ENCODE measurements at regions not wholly inside any gene's neighbourhood (a gene's known extent, or its start where the extent isn't known, plus 50 kb on each side); places are given as distances from the start of the nearest gene placed in this dataset.
"Not testable (repeated sequence)": the region's sequence is repeated elsewhere in the genome, so short reads cannot be mapped to it uniquely, and the experiment has no call there.

DNA sequence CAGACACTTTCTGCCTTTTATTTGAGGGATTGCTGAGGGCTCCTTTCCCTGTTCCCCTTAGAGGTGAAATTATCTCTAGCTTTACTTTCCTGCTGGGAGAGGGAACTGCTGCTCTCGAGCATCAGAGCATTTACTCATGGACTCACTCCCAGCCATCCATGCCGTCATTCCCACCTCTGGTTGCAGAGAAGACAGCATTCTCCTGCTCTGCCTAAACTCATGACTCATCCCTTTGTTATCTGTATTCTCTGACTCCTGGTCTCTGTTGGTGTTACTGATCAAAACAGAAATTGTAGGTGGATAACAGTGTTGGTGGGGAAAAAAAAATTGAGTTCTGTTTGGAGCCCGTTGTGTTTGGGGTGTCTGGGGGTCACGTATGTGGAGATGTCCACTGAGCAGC, 159.3 kb downstream of the TTC8 start:
- peak; percentile 8 for DNase-seq (ENCODE audit: low spot score)

- peak; percentile 7 for DNase-seq (ENCODE audit: low spot score)
Measured at GRCh38 chr14:88985654-88986053, 161.2 kb downstream of the TTC8 start.

DNA sequence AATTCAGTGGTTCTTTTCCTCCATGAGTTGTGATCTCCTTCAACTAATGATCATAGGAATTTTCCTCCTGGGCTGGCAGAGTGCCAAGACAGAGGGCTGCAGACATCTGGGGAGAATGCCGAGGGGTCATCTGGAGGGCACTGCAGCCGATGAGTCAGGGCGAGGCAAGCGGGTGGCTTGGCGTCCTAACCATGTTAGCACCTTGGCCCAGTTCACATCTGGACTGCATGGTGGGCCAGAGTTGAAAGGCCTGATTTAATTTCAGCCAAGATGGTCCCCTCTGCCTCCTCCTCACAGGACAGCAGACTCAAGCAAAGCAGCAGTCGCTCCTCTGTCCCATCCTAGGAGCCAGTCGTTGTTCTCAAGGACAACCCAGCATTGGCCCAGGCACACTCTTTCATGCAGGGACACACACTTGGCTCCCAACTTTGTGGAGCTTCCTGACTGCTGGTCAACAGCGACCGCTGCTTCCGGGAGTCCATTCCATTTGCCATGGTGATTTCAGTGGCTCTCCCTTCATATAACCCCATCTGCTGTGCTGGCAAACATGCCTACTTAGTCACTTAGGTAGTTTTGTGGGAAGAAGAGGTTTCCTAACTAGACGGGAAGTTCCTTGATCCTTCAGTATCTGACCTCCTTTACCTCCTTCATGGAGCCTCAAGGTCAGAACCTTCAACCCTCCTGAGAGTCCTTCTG, 161.8 kb downstream of the TTC8 start:
- DNase-seq (ENCODE audit: low spot score): peak; percentile 16

DNA sequence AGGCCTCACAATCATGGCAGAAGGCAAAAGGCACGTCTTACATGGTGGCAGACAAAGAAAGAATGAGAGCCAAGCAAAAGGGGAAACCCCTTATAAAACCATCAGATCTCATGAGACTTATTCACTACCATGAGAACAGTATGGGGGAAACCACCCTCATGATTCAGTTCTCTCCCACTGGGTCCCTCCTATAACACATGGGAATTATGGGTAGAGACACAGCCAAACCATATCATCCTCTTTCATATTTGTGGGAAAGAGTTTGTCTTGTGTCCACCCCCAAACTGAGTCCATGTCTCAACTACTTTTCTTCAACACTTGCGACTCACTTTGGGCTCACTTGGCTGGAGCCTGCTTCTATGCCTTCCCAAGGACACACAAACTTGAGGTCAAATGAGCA, 162.5 kb downstream of the TTC8 start:
- not testable (repeated sequence) for DNase-seq (ENCODE audit: low spot score)

- DNase-seq (ENCODE audit: low spot score): no peak
Measured at GRCh38 chr14:88987516-88987915, 163.1 kb downstream of the TTC8 start.

GRCh38 chr14:88989911-88990310, 165.5 kb downstream of the TTC8 start:
- DNase-seq (ENCODE audit: low spot score): no peak

GRCh38 chr14:88990856-88991255, 166.4 kb downstream of the TTC8 start:
- no peak for DNase-seq (ENCODE audit: low spot score)

DNA sequence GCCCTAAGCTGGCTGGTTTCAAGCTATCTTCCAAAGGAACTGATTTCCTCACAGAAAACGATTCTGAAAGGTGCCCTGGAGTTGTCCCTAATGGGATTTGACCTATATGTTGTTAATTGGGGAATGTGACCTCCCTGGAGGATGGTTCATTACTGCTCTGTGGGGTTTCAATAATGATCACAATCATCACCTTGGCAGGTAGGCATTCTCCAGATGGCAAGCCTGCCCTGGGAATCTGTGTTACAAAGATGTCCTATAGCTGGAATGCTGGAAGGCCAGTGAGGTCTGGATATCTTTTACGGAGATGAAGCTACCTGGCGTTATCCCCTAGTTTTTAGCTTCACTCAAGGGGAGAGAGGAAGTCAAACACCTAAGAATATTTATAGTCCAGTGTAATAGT, 167.6 kb downstream of the TTC8 start:
- DNase-seq (ENCODE audit: low spot score): no peak

DNA sequence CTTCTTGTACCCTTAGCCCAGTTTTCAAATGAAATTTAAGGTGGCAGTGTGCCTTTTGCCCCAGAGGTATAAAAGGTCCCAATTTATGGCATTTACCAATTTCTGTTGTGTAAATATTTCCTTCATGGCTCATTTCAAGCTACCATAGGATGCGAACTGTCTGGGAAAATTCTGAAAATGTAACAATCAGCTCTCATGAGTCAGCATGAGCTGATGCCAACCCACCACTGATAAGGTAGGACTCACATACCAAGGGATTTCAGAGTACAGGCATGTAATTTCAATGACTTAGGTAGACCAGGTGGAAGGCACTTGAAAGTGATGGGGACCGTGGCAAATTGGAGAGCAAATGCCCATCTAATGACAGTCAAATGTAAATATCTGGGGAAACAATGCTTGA, 169.5 kb downstream of the TTC8 start:
- no peak for DNase-seq (ENCODE audit: low spot score)

DNA sequence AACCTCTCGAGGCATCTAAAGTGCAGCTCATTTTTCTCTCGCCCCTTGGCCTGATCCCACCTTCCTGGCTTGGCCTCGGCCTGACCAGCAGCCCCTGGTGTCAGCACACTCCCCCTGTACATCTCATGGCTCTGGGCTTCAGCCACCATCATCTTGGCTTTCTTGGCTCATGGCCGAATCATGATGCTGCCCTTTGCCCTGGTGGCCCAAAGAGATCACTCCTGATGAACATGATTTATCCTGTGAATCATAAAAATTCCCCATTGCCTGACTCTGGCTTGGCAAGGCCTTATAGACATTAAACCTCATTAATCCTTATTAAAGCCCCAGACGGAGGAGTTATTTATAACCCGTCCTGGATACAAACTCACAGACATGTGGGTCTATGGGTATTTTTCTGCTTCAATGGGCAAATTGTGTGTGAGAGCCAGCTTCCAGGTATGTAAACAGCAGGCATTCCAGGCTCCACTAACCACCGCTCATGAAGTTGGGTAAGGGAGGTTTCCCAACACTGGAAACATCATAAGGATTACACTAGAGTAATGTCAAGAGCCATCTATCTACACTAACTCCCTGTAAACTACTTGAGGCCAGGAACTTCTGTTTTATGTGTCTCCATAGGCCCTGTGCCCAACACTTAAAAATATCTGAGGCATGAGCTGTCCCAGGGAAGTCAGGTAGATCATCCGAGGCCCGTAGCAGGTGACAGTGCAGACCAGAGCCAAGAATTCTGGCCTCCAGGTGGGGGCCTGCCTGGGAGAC, 171.2 kb downstream of the TTC8 start:
- DNase-seq (ENCODE audit: low spot score): no peak

DNA sequence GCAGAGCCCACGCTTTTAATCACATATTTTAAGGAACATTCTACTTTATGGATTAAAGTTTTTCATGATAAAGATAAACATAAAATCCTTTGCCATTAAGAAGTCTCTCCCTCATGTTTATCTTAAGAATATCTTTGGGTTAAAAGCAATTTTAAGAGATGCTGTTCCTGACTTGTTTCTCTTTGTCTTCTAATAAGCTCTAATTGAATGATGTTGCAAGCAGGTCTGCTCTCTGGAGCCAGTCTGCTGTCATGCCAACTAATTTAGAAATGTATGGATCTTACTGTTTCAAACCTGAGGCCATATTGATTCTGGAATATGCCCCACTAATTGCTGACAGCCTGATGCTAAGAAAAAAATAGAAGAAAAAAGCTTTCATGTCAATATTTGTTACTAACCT, 173.6 kb downstream of the TTC8 start:
- DNase-seq (ENCODE audit: low spot score): no peak

GRCh38 chr14:88999137-88999536, 174.7 kb downstream of the TTC8 start:
- DNase-seq (ENCODE audit: low spot score): no peak

DNA sequence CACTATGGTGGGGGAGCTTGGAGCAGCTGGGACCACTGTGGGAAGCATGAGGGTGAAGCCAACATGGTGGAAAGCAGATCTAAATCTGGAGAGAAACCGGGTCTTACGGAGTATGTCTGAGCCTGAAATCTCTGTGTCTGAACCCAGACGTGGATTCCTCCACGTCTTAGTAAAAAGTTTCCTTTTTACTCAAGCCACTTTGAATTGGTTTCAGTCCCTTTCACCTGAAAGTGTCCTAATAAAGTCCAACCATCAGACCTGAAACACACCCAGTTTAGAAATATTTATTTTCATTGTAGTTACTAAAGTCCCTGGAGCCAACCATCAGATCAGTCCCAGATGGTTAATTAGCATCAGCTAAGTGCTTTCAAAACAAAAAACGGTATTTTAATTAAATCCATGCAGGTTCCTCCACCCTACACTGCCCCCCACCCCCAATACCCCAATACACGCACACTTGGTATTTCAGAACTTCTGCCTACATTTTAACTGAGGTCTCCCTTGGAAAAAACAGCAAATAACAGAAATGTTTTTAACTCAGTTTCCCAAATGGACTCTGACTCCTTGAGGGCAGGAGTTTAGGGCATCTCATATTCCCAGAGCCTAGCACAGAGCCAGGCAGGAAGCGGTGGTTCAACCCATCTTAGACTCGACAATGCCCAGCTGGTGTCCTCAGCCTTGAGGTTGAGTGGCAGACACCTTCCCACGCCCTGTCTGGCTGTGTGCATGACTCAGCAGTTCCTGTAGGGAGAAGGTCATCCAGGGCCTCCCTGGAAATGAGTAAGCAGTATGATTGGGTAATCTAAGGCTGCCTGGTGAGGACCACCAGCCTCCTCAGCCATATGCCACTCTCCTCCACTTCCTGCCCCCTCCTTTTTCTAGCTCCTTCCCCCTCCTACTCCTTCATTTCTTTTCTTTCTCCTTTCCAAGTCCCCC, 175.8 kb downstream of the TTC8 start:
- DNase-seq (ENCODE audit: low spot score): no peak

DNA sequence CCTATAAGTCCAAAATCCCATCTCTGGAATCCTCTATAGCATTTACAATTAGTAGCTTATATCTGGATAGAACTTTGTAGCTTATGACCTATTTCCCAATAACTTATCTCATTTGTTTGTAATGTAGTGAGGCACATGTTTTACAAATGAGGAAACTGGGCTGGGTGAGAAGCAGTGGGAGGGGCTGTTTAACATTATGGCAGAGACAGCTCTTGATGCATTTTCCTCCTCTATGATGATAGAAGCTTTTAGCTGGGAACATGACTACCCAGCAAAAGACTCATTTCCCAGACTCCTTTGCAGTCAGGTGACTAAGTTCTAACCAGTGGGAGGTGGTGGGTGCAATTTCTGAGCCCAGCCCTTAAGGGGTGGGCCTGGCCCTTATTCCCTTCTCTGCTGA, 179.7 kb downstream of the TTC8 start:
- no peak for DNase-seq (ENCODE audit: low spot score)

DNA sequence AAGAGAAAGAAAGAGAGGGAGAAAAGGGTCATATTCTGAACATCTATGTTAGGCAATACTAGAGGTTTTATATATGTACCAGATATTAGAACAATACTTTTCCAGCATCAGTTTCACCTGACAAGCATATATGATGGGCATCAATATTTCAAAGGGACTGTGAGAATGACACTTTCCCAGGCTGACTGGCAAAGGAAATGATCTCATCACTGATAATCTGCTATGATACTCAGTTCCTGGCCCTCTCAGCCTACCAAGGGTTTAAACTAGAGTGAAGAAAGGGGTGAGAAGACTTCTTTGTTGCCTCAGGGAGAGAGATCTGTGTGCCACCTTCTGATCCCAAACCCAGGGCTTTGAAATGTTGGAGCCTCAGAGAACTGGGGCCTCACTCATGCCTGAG, 183.5 kb downstream of the TTC8 start:
- no peak for DNase-seq (ENCODE audit: low spot score)

GRCh38 chr14:89011355-89012281, 187.2 kb downstream of the TTC8 start:
- DNase-seq (ENCODE audit: low spot score): no peak

GRCh38 chr14:89012282-89013097, 188.0 kb downstream of the TTC8 start:
- DNase-seq (ENCODE audit: low spot score): no peak

DNA sequence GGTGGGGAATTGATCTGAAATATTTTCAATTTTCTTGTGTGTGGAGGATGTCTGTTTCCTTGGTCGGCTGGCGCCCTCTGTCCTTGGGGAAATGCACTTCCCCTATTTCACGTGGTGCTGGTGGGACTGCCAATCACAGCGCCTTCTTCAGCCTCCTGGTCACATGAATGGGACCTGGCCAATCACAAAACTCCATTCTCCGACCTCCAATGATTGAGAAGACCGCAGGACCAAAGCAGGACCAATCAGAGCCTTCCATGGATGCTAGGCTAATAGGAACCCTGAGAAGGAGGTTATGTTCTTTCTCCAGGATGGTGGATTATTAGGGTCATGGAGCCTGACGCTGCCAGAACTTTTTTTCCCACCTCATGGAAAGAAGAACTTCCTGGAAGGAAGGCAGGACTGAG, 188.7 kb downstream of the TTC8 start:
- DNase-seq (ENCODE audit: low spot score): no peak

DNA sequence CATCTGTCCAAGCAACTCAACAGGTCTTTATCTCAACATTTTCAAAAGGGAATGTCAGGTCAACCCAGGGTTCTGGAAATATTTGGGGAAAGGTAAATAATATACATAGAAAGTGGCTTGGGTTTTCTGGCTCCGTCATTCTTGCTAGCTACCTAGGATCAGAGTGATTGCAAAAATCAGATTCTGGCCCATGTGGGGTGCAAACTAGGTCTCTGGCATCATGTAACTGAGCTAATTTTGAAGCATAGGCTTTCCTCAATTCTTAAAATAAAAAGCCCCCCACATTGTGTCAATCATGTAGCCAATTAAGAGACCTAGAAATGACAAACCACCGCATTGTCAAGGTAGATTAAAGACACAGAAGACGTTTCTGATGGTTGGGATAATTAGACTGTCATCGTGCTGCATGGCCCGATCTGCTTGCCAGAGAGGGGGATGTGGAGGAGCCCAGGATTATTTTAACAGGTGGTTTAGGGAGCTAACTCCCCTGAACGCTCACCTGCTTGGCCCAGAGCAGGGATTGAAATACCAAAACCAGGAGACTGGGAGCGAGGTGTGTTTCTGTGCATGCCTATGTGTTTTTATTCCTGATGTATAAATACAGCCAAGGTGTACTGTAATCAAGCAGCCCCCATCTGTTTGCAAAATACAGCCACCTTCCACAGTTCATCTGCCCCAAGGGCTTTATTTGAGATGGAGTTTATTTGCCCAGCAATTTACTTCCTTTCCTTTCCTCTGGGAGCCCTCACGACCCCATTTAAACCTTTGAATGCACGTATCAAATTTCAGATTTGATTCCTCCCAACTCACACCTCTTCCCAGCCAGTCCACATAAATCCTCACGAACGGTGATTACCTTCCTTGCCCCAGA, 189.5 kb downstream of the TTC8 start:
- no peak for DNase-seq (ENCODE audit: low spot score)

DNA sequence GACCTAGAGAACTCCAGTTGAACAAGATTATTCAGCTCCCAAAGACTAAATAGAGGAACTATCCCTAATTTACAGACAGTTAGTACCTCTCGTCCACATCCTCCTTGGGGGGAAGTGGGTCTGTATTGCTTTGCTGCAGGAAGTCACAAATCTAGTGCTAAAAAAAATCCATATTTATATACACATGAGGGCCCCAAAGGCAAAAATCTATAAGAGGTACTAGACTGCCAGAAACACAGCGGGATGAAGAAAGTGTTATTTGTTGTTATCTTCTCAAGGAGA, 190.1 kb downstream of the TTC8 start:
- no peak for DNase-seq (ENCODE audit: low spot score)
